22Rv1 (cell line): ENCODE measurements at regions not wholly inside any gene's neighbourhood (a gene's known extent, or its start where the extent isn't known, plus 50 kb on each side); places are given as distances from the start of the nearest gene placed in this dataset.

Experiments used
- CTCF ChIP-seq: fragments of 450-650 bp; IDR thresholded peaks from 2 replicates; pipeline ENCODE4 v1.5.1; 2017; ENCODE audit warnings: mild to moderate bottlenecking
- ZFX ChIP-seq: fragments of 450-650 bp; IDR thresholded peaks from 2 replicates; pipeline ENCODE4 v1.6.1; 2017; ENCODE audit warnings: antibody characterized with exemption, borderline replicate concordance

DNA sequence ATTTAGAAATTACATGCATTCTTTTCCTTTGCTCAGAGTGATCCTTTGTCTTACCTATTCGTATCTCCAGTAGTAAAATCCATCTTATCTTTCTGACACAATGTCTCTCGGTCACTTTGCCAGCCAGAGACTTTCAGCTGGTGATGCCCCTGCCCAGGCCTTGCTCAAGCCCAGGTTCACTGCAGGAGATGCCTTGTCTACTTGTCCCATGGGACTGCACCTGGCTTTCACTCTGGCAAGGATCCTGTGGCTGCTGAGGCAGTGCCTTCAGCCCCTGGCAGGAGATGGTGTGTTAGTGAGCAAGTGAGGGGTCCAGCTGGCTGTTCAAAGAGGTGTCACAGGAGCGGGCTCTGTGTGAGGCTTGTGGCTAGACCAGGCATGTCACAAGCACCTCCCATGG, 1268.9 kb downstream of the OTOL1 start:
- TF ChIP-seq CTCF, result no peak
- no peak for TF ChIP-seq ZFX
